Left ventricle myocardium superior (tissue), 1 donor: ENCODE measurements at regions not wholly inside any gene's neighbourhood (a gene's known extent, or its start where the extent isn't known, plus 50 kb on each side); places are given as distances from the start of the nearest gene placed in this dataset.

Source experiments
- ATAC-seq: fragments of 200-7000 bp; cut with Tn5 transposase; one replicate; pipeline ENCODE4 v1.9.1; 2020; ENCODE audit warnings: mild to moderate bottlenecking, moderate library complexity
- DNase-seq: peaks from one replicate; pipeline ENCODE4 v3.0.0-alpha.2; 2020
- intact Hi-C: fragments of 100-400 bp; cut with micrococcal nuclease; formaldehyde crosslinking; loops from one replicate; pipeline ENCODE4 v1.11.0; 2022
- donor health status: DM: no; HTN: yes; CAD: no; lungs with severe emphysema.

DNA sequence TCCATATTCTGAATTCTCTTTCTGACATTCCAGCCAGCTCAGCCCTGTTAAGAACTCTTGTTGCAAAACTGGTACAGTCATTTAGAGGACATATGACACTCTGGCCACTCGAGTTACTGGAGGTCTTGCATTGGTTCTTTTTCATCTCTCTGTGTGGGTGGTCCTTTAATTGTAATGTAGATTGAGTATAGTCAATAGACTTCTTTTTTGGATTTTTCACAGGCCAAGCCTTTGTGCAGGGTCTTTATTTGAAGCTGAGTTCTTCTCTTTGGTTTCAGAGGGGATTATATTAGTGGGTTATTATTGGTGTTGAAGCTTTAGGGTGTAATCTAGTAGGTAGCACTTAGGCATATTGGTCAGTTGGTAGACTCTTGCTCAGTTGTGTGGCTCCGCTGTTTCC, 118.0 kb upstream of the GIMD1 start:
- DNase-seq (no peak), ATAC-seq (no peak)
- intact Hi-C loops, result no loop called here

DNA sequence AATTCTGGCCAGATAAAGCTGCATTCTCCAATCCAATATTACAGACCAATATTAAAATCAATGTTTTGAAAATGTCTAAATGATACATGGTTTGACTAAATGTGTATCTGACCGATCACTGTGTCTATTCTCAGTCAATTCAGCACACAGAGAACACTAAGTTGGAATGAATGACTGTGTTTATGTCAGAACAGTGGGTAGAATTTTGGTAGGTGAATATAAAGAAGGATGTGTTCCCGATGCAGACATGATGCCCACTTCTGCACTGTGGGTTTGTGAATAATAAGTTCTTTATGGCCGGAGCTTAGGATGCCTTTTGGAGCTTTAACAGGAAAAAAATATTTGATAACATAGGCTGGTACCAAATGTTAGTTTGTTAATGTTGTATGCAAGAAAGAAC, 113.2 kb upstream of the GIMD1 start:
- intact Hi-C loops, result no loop called here
- DNase-seq (no peak), ATAC-seq (no peak)

DNA sequence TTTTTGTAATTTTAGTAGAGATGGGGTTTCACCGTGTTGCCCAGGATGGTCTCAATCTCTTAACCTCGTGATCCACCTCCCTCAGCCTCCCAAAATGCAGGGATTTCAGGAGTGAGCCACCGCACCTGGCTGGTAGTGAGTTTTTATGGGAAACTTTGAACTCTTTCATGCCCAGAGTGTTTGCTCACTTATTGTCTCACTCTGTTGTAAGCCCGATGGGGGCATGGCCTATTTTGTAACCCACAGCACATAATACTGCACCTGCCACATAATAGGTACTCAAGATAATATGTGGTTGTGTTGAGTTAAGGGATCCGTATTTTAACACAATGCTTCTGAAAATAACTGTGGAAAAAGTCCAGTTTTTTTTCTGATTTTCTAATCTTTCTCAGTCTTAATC, 109.6 kb upstream of the GIMD1 start:
- intact Hi-C loops, result no loop called here
- DNase-seq (no peak), ATAC-seq (no peak)

DNA sequence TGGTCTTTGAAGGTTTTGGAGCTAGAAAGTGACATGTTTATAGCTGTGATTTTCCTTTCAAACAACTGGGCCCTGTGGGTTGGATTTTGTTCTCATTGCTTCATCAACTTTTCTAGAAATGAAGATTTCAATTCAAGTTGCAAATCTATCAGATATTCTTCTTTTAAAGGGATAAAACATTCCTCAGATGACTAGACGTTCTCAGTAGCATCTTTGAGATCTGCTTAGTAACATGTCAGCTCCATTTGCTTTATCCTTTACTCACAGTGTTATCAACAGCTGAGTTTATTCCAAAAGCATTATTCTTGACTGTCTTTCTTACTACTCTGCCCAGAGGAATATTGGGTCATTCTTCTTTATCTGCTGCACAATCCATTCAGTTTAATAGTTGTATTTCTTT, 108.2 kb upstream of the GIMD1 start:
- DNase-seq (no peak), ATAC-seq (no peak)
- intact Hi-C loops, result no loop called here

DNA sequence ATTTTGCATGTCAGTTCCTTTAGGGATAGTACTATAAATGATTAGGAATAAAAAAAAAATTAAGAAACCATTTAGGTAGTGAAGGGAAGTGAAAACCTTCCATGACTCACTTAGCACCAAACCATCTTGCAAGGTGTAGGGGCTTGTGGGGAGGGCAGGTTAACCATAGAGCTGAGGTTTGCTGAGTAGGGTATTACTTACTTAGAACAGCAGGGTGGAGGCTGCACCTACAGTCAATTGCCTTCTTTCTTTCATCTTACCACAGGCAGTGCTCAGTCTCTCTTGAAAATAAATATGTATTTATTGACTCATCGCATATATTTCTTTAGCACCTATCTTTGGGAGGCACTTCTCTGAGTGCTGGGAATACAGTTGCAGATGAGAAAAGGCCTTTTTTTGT, 104.9 kb upstream of the GIMD1 start:
- ATAC-seq, result no peak
- intact Hi-C loops, result no loop called here
- no peak for DNase-seq

DNA sequence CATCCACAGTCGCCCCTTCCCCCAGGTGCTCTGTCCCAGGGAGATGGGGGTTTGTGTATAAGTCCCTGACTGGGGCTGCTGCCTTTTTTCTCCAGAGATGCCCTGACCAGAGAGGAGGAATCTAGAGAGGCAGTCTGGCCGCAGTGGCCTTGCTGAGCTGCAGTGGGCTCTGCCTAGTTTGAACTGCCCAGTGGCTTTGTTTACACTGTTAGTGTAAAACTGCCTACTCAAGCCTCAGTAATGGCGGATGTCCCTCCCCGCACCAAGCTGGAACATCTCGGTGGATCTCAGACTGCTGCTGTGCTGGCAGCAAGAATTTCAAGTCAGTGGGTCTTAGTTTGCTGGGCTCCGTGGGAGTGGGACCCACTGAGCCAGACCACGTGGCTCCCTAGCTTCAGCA, 102.6 kb upstream of the GIMD1 start:
- no peak for DNase-seq

DNA sequence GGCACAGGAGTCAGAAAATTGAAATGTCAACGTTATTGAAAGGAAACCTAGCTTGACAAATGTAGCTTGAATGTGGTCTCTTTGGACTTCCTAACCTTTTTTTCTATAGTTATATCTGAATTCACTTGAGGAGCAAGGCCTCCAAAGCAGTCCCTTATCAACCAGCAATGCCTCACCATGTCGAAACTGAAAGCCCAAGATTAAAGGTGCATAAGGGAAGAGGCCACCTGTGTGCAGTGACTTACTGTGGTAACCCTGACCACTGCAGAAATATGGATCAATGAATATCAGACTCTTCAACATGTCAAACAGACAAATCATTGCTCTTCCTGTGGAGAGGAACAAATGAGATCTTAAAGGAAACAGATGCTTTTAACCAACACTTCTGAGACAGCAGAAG, 95.0 kb upstream of the GIMD1 start:
- intact Hi-C loops, result no loop called here
- DNase-seq (no peak), ATAC-seq (no peak)

More for the DNA sequence above, 102.6 kb upstream of the GIMD1 start:
- intact Hi-C loops, result no loop called here
- ATAC-seq, result no peak

DNA sequence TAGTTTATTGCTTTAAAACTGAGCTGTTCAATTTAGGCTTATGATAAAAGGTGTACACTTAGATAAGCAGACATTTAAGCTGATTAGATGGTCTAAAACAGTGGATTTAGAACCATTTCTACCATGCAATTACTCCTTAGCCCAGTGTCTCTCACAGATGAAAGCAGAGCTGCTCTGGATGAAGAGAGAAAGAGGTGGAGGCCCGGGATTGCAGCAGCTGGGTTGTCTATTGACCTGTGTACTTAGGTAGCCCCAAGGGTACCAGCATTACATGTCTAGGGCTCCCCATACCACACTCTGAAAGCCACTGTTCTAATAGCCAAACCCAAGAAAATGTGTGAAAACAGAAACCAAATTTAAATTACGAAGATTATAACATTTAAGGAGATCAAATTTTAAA, 86.0 kb upstream of the GIMD1 start:
- no peak for ATAC-seq
- intact Hi-C loops, result no loop called here
- no peak for DNase-seq

DNA sequence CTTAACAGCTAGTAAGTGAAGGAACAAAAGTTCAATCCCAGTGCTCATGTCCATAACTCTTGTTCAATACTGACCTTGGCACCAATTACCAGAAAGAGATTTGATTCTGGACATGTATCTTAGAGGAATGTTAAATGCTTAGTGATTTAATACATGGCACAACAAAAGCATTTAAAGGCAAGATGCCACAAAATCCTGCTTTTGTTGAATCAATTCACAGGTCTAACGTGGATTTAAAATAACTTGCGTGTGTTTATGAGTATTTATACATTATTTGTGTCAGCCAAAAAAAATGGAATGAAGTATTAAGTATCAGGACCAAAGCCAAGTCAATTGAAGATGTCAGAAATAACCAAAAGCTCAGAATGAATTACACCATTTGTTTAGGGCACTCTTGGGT, 85.4 kb upstream of the GIMD1 start:
- ATAC-seq (no peak), DNase-seq (no peak)

DNA sequence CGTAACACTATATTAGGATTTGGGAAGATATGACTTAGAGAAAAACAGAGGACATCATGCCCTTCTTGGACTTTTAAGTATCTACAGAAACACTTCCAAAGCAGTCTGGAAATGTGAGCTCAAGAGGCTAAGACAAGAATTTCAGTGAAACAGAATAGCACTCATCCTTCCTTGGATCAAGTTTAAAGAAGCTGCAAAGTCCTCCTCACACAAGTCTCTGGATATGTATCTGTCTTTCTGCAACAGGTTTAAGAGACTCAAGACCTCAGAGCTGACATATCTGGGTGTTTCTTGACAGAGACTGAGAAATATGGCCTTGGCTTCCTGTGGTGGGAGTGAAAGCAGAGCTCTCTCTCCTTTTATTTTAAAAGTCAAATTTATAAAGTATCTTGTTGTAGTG, 82.5 kb upstream of the GIMD1 start:
- DNase-seq (no peak), ATAC-seq (no peak)
- intact Hi-C loops, result no loop called here

More for the DNA sequence above, 85.4 kb upstream of the GIMD1 start:
- intact Hi-C loops, result no loop called here

DNA sequence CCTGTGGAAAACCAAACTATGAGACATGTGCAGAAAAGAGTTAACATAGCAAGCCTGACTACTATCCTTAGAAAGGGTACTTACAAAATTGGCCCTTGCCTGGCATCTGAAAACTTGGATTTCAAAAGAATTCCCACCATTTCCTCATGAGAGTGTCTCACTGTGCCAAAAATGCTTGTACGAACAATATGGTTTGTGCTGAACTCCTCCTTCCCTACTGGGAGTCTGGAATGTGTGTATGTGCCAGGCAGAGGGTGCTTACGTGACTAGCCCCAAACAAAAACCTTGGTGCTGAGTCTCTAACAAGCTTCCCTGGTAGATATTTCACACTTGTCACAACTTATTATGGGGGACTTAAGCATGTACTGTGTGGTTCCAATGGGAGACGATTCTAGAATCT, 81.7 kb upstream of the GIMD1 start:
- ATAC-seq, result no peak
- intact Hi-C loops, result no loop called here
- no peak for DNase-seq

DNA sequence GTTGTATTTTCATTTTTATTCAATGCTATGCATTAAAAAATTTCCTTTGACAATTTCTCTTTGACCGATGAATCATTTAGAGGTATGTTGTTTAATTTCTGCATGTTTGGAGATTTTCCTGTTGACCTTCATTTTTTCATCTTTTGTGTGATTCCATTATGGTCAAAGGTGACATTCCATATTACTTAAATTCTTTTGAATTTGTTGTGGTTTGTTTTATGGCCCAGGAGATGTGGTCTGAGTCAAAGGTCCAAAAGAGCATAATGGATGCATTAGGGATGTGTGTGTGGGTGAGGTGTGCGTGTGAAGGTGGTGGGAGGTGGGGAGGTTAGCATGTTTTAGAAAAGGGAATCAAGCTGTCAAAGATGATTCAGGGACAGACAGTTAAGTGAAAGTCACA, 76.0 kb upstream of the GIMD1 start:
- DNase-seq (no peak), ATAC-seq (no peak)
- intact Hi-C loops, result no loop called here

DNA sequence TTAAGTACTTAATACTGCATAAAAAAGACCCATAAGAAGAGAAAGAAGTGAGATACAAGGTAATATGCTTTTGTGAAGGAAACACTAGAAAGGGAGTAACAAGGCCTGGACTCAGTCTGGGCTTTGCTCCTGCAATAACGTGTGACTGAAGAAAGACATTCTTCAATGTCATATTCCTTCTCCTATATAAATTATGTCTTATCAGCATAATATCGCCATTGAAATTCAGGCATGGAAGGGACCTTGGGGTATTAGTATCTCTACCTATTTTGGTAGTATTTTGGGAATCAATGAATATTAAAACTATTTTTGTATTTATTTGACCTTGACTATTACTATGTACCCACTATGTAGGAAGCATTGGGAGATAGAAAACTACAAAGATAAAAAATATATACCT, 62.2 kb upstream of the GIMD1 start:
- no peak for DNase-seq
- intact Hi-C loops, result no loop called here

DNA sequence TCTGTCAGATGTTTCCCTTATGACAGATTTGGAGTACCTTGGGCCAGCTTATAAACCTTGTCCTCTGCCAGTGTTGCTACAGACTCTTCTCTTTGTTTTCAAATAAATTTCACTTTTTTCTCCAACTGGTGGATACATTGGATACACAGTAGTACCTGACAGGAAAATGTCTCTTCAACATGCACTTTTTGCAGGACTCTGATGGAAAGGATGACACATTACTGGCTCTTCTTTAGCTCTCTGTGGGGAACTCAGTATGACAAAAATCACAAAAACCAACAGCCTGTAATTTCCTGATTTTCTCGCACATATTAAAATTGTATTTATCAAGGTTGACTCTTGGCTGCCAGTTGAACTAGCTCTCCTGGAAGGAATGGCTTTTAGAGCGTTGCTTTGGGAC, 61.3 kb upstream of the GIMD1 start:
- ATAC-seq, result no peak
- intact Hi-C loops, result no loop called here

More for the DNA sequence above, 62.2 kb upstream of the GIMD1 start:
- ATAC-seq, result no peak

DNA sequence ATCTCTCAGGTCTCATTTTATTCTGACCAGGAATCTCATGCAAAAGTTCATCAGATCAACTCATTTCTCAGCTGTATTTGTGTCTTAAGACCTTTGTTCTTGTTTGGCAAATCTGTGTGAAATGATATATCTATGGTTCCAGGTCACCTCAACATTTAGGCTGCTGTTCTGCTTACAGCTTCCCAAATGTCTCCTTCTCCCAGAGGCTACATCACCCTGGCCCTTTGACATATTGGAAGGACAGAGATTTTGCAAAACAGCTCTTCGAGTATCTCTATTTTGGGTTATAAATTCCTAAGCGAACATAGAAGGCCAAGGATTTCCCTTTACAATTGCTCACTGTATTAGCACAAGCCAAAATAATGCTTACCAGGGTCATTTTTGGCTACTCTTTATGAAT, 57.5 kb upstream of the GIMD1 start:
- ATAC-seq, result no peak
- intact Hi-C loops, result no loop called here
- DNase-seq, result no peak

More for the DNA sequence above, 61.3 kb upstream of the GIMD1 start:
- DNase-seq, result no peak

DNA sequence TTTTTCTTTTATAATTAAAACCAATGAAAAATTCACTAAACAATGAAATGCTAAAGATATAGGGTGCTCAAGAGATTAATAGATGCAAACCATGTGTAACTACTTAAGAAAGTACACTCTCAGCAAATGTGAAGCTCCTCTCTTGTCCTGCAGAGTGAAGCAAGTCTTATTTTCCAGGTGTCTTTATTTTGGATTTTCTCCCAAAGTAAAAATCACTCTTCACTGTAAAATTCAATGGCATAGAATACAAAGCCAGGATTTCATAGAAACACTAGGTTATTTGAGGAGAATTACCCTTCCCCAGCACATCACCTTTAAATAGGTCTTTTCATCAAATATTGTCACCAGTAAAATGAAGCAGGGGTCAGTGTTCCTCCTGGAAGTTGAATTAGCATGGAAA, 57.0 kb upstream of the GIMD1 start:
- intact Hi-C loops, result no loop called here

DNA sequence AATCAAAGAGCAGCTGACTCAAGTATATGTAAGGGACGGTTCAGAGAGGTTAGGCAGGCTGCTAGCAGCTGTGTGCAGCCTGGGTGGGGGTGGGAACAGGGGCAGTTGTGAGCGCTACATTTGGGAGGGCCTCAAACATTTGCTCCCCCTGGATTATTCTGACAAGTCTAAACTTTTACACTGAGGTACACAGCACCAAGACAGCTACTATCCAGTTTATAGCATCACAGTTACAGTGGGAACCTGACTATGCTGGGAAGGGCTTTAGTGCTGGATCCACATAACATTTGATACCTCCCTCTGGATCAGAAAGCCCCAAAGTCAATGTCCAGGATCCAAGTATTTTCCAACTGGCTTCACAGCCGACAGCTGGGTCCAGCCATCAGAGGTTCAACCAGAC, 55.8 kb upstream of the GIMD1 start:
- intact Hi-C loops, result no loop called here
- DNase-seq (no peak), ATAC-seq (no peak)

More for the DNA sequence above, 57.0 kb upstream of the GIMD1 start:
- DNase-seq, result no peak
- ATAC-seq, result no peak

DNA sequence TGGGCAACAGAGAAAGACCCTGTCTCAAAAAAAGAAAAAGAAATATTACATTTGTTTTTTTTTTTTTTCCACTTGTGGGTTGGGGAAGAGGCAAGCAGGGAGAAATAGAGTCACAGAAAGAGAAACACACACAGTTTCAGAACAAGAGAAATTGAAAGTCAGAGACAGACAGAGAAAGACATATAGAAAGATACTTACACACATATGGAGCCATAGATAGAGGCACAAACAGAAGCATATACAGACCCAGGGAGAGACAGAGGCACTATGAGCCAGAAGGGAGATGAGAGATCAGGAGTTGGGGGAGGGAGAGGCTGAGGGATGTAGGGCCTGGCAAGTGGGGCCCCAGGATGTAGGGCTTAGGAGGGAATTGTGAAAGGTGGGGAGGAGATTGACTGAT, 55.2 kb upstream of the GIMD1 start:
- ATAC-seq (no peak), DNase-seq (no peak)
- intact Hi-C loops, result no loop called here

DNA sequence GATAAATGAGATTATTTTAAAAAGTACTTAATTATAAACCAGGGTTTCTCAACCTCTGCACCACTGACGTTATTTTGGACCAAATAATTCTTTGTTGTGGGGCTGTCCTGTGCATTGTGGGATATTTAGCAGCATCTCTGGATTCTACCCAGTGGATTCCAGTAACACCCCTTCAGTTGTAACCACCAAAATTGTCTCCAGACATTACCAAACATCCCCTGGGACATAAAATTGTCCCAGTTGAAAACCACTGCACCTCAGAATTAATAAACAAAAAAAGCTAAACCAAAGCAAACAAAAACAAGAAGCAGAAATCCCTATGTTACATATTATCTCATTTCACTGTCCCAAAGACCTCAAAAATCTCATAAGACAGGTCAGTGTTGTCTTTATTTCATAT, 54.2 kb upstream of the GIMD1 start:
- ATAC-seq (no peak), DNase-seq (no peak)
- intact Hi-C loops, result no loop called here

DNA sequence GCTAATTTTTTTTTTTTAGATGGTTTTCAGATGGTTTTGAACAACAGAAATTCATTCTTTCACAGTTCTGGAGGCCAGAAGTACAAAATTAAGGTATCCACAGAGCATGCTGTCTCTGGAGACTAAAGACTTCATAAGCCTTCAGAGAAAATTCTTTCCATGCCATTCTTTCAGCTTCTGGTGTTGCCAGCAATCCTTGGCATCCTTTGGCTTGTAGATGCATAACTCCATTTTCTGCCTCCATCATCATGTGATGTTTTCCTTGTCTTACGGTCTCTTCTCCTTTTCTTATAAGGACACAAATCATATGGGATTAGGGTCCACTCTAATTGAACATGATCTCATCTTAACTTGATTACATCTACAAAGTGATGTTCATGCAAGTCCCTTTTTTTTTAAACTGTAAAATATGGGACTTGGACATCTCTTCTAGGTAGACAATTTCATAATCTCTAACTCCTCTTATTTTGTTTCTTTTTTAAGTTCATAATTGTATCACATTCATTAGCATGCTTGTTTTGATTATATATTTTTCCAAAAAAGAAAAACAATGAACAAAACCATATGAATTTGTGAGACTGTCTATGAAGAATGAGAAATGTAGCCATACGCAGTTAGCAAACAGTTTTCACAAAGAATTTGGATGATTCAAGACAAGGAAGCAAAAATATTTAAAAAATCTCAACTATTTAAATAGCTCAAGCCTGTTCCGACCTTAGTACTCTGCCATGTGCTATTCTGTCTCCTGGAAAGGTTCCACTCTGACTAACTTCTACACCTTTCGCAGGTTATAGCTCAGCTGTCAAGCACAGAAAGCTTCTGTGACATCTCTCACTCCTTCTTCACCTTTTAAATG, 53.1 kb upstream of the GIMD1 start:
- intact Hi-C loops, result no loop called here
- ATAC-seq (no peak), DNase-seq (no peak)

DNA sequence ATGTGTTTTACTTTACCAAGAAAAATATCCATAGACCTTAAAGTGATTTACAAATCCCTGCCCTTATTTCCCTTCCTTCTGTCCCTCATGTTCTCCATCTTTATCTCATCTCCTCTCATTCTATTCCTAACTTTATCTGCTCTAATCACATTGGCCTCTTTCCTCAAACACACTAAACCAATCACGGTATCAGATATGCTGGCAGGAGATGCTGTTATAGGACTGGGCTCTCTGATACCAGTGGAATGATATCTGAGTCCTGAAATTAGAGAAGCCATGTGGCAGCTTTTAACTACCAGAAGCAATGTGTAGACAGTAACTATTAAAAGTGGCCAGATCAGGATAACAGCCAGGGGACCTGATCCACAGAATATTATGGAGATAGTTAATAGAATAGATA, 49.9 kb upstream of the GIMD1 start:
- intact Hi-C loops, result no loop called here
- no peak for DNase-seq
- no peak for ATAC-seq
